Tibial nerve (tissue), 4 donors: ENCODE measurements at regions not wholly inside any gene's neighbourhood (a gene's known extent, or its start where the extent isn't known, plus 50 kb on each side); places are given as distances from the start of the nearest gene placed in this dataset.

Experiments used
- DNase-seq, 2 donors: peaks; one replicate each; pipeline ENCODE4 v3.0.0-alpha.2; 2019; ENCODE audit warnings: low spot score in 2 of 2
- H3K27ac ChIP-seq, 4 donors: fragments of 200-600 bp; sonication (generic) in 3 of 4; one replicate each; pipeline ENCODE4 v1.5.1; 2017 to 2019; ENCODE audit warnings: mild to moderate bottlenecking in 1 of 4
- H3K27me3 ChIP-seq, 2 donors: fragments of 200-600 bp; sonication (generic) in 1 of 2; one replicate each; pipeline versions ENCODE4 v1.5.1 to v1.6.0; 2017 to 2019
- H3K36me3 ChIP-seq, 3 donors: fragments of 200-600 bp; sonication (generic); one replicate each; pipeline ENCODE4 v1.5.1; 2018 to 2019
- H3K4me1 ChIP-seq, 4 donors: fragments of 200-600 bp; sonication (generic) in 3 of 4; one replicate each; pipeline ENCODE4 v1.5.1; 2017 to 2019
- H3K4me3 ChIP-seq, 4 donors: fragments of 200-600 bp; sonication (generic) in 3 of 4; one replicate each; pipeline ENCODE4 v1.5.1; 2017 to 2019; ENCODE audit warnings: mild to moderate bottlenecking in 1 of 4, moderate library complexity in 1 of 4
- H3K9me3 ChIP-seq, 4 donors: fragments of 200-600 bp; sonication (generic) in 3 of 4; one replicate each; pipeline ENCODE4 v1.5.1; 2017 to 2019
- CTCF ChIP-seq, 5 experiments: fragments of 200-600 bp in 3 of 5; fragments of 450-650 bp in 2 of 5; sonication (generic) in 3 of 5; IDR thresholded peaks; one replicate each; pipeline ENCODE4 v1.5.1; 2016 to 2019; ENCODE audit warnings: antibody characterized with exemption in 5 of 5, mild to moderate bottlenecking in 3 of 5, moderate library complexity in 2 of 5
- EP300 ChIP-seq, 2 donors: sonication (generic); formaldehyde crosslinking; IDR thresholded peaks; one replicate each; pipeline ENCODE4 v1.6.1; 2017; ENCODE audit warnings: antibody characterized with exemption in 2 of 2, mild to moderate bottlenecking in 1 of 2
- POLR2A ChIP-seq, 2 donors: fragments of 450-650 bp; IDR thresholded peaks; one replicate each; pipeline ENCODE4 v1.6.1; 2017; ENCODE audit warnings: antibody characterized with exemption in 2 of 2, mild to moderate bottlenecking in 2 of 2, moderate library complexity in 2 of 2
- WGBS, 2 donors: methylation state at CpG; one replicate each; pipeline ENCODE4 v1.1.5; 2018; 5-methylcytosine and 5-hydroxymethylcytosine counted together

- WGBS, 2 donors, result 88 to 89% methylated on average over 2 of the region's 2 CpGs
- H3K27ac ChIP-seq, result no peak overlapping the region
- no peaks in the 10 kb centered on the region for H3K27me3 ChIP-seq
- no peak overlapping the region for H3K4me3 ChIP-seq
- no peaks in the 10 kb centered on the region for H3K9me3 ChIP-seq
- no peaks in the 10 kb centered on the region for H3K36me3 ChIP-seq
- TF ChIP-seq POLR2A (IDR thresholded peaks at IDR 0.05), result no peak
- TF ChIP-seq EP300 (IDR thresholded peaks at IDR 0.05), result no peak
- TF ChIP-seq CTCF (IDR thresholded peaks at IDR 0.05), result no peak
- H3K4me1 ChIP-seq, result no peaks in the 10 kb centered on the region
- DNase-seq, result no peak
These were observed 2017.8 kb downstream of the C4orf33 start for GRCh38 chr4:131113704-131114103.

- H3K4me3 ChIP-seq, result no peak overlapping the region
- no peaks in the 10 kb centered on the region for H3K36me3 ChIP-seq
- no peaks in the 10 kb centered on the region for H3K9me3 ChIP-seq
- H3K4me1 ChIP-seq, result no peaks in the 10 kb centered on the region
- H3K27ac ChIP-seq, result no peak overlapping the region
- no peak for TF ChIP-seq EP300 (IDR thresholded peaks at IDR 0.05)
- no peak for TF ChIP-seq POLR2A (IDR thresholded peaks at IDR 0.05)
- no peak for TF ChIP-seq CTCF (IDR thresholded peaks at IDR 0.05)
- H3K27me3 ChIP-seq, result no peaks in the 10 kb centered on the region
- DNase-seq, result no peak
These were observed 2023.7 kb downstream of the C4orf33 start for GRCh38 chr4:131119661-131120060.

DNA sequence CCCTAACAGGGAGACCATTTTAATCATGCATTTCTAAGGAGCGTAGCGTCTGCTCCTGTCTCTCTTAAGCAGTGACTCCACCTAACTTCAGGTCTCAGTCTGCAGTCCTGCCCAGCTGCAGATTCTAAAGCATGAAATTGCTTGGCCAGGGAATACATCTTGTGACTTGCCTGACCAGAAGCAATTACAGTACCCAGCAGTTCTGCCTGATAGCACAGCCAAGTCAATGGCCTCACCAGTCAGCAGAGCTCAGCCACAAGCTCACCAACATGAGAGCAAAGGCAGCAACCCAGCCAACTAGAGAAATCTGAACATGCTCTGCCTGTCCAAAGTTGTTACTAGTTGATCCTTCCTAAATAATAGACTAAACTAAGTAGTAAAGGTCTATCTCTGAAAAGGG lies 2011.9 kb upstream of the PCDH10 start:
- Histone ChIP-seq H3K9me3 (peaks cover 0 to 3% (median 0%) of the 10 kb centered on the region in 4 donors), H3K27ac (no peak overlapping the region), H3K36me3 (no peaks in the 10 kb centered on the region), H3K27me3 (no peaks in the 10 kb centered on the region), H3K4me3 (no peak overlapping the region), H3K4me1 (no peaks in the 10 kb centered on the region)
- no peak for DNase-seq
- TF ChIP-seq CTCF (IDR thresholded peaks at IDR 0.05) (no peak), POLR2A (IDR thresholded peaks at IDR 0.05) (no peak), EP300 (IDR thresholded peaks at IDR 0.05) (no peak)
- 96 to 100% methylated on average over 2 of the region's 2 CpGs for WGBS, 2 donors

DNA sequence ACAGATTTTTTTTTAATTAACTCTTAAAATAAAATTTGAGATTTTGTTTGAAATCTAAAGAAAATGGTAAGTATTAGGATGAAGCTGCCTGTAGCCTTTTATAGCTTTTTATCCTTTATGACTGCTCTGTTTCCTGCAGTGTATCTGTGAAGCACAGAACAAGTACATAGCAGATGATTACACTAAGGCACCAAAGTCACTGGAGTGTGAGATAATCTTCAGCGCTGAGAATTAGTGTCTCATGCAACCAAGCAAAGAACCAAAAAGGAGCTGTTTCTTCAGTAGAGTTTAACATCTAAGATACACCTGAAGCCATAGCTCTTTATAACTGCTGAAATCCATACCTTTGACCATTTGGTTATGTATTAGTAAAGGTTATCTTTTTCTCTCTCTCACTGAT lies 1989.8 kb upstream of the PCDH10 start:
- Histone ChIP-seq H3K9me3 (no peaks in the 10 kb centered on the region), H3K36me3 (no peaks in the 10 kb centered on the region), H3K27me3 (no peaks in the 10 kb centered on the region), H3K4me1 (no peaks in the 10 kb centered on the region), H3K27ac (no peak overlapping the region), H3K4me3 (no peak overlapping the region)
- TF ChIP-seq CTCF (IDR thresholded peaks at IDR 0.05) (no peak), EP300 (IDR thresholded peaks at IDR 0.05) (no peak), POLR2A (IDR thresholded peaks at IDR 0.05) (no peak)
- DNase-seq, result no peak
- 82 to 87% methylated on average over 1 of the region's 1 CpG for WGBS, 2 donors

DNA sequence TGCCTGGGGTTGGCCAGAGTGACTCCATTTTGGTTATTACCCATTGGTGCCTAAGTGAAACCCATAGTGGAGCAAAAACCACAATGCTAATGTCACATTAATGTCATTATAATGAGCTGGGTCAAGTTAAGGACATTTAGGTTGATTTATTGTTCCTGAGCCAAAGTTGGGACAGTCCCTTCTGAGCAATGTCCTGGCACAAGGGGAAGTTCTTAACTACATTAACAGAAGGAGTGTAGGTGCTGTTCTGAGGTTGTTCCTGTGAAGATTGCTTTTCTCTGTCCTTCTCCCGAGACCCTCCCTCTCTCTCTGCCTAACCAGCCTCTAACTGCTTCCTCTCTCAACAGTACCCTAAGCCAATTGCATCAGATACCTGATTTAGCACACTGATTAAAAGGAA lies 1956.8 kb upstream of the PCDH10 start:
- Histone ChIP-seq H3K4me3 (no peak overlapping the region), H3K36me3 (no peaks in the 10 kb centered on the region), H3K9me3 (no peaks in the 10 kb centered on the region), H3K4me1 (no peaks in the 10 kb centered on the region), H3K27me3 (no peaks in the 10 kb centered on the region), H3K27ac (no peak overlapping the region)
- TF ChIP-seq CTCF (IDR thresholded peaks at IDR 0.05) (no peak), POLR2A (IDR thresholded peaks at IDR 0.05) (no peak), EP300 (IDR thresholded peaks at IDR 0.05) (no peak)
- no peak for DNase-seq
- 81 to 83% methylated on average over 1 of the region's 1 CpG for WGBS, 2 donors
